DND-41 (cell line): ENCODE measurements at regions not wholly inside any gene's neighbourhood (a gene's known extent, or its start where the extent isn't known, plus 50 kb on each side); places are given as distances from the start of the nearest gene placed in this dataset.
"Not testable (repeated sequence)": the region's sequence is repeated elsewhere in the genome, so short reads cannot be mapped to it uniquely, and the experiment has no call there.

Source experiments
- ATAC-seq: fragments of 200-7000 bp; cut with Tn5 transposase; 3 replicates; pipeline ENCODE4 v1.9.1; 2021; ENCODE audit warnings: low read depth; ENCODE audit not compliant: insufficient read depth
- DNase-seq: peaks from one replicate; pipeline ENCODE4 v3.0.0-alpha.2; 2020
- H2AFZ ChIP-seq: 2 replicates; pipeline ENCODE4 v1.6.0; 2012; ENCODE audit warnings: low read depth, low read length
- H3K27ac ChIP-seq: 2 replicates; pipeline ENCODE4 v1.5.1; 2012; ENCODE audit warnings: low read length, inconsistent platforms
- H3K27me3 ChIP-seq: fragments of 200-600 bp; sonication (generic); 2 replicates; pipeline ENCODE4 v1.6.0; 2012; ENCODE audit warnings: low read length, mild to moderate bottlenecking, inconsistent platforms; ENCODE audit not compliant: insufficient read depth, poor library complexity
- H3K36me3 ChIP-seq: 2 replicates; pipeline ENCODE4 v1.5.1; 2012; ENCODE audit warnings: low read length, inconsistent platforms; ENCODE audit not compliant: insufficient read depth
- H3K4me1 ChIP-seq: 2 replicates; pipeline ENCODE4 v1.5.1; 2012; ENCODE audit warnings: mild to moderate bottlenecking, low read length; ENCODE audit not compliant: insufficient read depth
- H3K4me2 ChIP-seq: 2 replicates; pipeline ENCODE4 v1.6.0; 2012; ENCODE audit warnings: mild to moderate bottlenecking, moderate library complexity, low read length, inconsistent platforms; ENCODE audit not compliant: insufficient read depth
- H3K4me3 ChIP-seq, 2 experiments: fragments of 200-600 bp in 1 of 2; shearing (Covaris generic) in 1 of 2; 2 replicates each; pipeline ENCODE4 v1.5.1; 2012 to 2016; ENCODE audit warnings: inconsistent platforms in 2 of 2, low read length in 2 of 2, mild to moderate bottlenecking in 2 of 2, low read depth in 1 of 2, moderate library complexity in 1 of 2
- H3K79me2 ChIP-seq: 2 replicates; pipeline ENCODE4 v1.6.0; 2012; ENCODE audit warnings: low read length, inconsistent platforms; ENCODE audit not compliant: insufficient read depth
- H3K9ac ChIP-seq: 2 replicates; pipeline ENCODE4 v1.6.0; 2012; ENCODE audit warnings: low read depth, mild to moderate bottlenecking, inconsistent platforms, low read length, moderate library complexity
- H3K9me3 ChIP-seq: 2 replicates; pipeline ENCODE4 v1.5.1; 2012; ENCODE audit warnings: low read length, moderate library complexity, mild to moderate bottlenecking, inconsistent platforms; ENCODE audit not compliant: insufficient read depth, severe bottlenecking
- H4K20me1 ChIP-seq: 2 replicates; pipeline ENCODE4 v1.6.0; 2012; ENCODE audit warnings: low read length; ENCODE audit not compliant: insufficient read depth
- EZH2 ChIP-seq: IDR thresholded peaks from 3 replicates; pipeline ENCODE4 v1.6.1; 2012; ENCODE audit warnings: borderline replicate concordance, low read depth, mild to moderate bottlenecking, moderate library complexity, low read length, inconsistent platforms; ENCODE audit not compliant: severe bottlenecking
- TF ChIP-seq, protein P1 (sequence below): IDR thresholded peaks from 2 replicates; pipeline ENCODE4 v1.5.1; 2012; ENCODE audit warnings: borderline replicate concordance, low read length, moderate library complexity, mild to moderate bottlenecking; ENCODE audit not compliant: poor library complexity, severe bottlenecking; ENCODE audit errors: extremely low read depth

DNA sequence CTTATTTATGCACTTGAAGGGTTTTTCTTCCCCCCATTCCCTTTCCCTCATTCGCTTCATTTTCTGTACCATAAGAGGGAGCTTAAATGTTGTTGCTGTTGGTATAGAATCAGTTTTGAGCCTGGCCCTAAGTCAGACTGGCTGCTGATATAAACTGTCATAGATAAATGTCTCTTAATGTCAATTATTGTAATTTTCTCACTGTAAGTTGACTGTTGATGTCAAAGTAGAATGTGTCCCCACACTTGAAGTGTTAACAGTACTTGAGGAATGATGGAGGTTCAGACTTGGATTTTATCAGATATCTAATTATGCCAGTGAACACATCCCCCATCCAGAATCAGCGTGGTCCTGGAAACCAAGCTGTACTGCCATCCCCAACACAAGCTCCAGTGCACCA, 87.8 kb downstream of the PRR15 start:
- ATAC-seq (no peak), DNase-seq (no peak)
- Histone ChIP-seq H3K27ac (no peak overlapping the region), H3K9me3 (no peaks in the 10 kb centered on the region), H3K4me1 (no peaks in the 10 kb centered on the region), H3K36me3 (peaks cover 7% of the 10 kb centered on the region; the same call in 1 of the 2 replicates), H3K9ac (no peak overlapping the region), H2AFZ (no peak overlapping the region), H3K79me2 (peaks cover 4% of the 10 kb centered on the region; the same call in 1 of the 2 replicates), H3K27me3 (no peaks in the 10 kb centered on the region), H4K20me1 (peaks cover 19% of the 10 kb centered on the region; the same call in 1 of the 2 replicates), H3K4me3 (no peak overlapping the region), H3K4me2 (no peak overlapping the region)
- no peak for TF ChIP-seq EZH2
- TF ChIP-seq, protein P1, sequence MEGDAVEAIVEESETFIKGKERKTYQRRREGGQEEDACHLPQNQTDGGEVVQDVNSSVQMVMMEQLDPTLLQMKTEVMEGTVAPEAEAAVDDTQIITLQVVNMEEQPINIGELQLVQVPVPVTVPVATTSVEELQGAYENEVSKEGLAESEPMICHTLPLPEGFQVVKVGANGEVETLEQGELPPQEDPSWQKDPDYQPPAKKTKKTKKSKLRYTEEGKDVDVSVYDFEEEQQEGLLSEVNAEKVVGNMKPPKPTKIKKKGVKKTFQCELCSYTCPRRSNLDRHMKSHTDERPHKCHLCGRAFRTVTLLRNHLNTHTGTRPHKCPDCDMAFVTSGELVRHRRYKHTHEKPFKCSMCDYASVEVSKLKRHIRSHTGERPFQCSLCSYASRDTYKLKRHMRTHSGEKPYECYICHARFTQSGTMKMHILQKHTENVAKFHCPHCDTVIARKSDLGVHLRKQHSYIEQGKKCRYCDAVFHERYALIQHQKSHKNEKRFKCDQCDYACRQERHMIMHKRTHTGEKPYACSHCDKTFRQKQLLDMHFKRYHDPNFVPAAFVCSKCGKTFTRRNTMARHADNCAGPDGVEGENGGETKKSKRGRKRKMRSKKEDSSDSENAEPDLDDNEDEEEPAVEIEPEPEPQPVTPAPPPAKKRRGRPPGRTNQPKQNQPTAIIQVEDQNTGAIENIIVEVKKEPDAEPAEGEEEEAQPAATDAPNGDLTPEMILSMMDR = no peak

DNA sequence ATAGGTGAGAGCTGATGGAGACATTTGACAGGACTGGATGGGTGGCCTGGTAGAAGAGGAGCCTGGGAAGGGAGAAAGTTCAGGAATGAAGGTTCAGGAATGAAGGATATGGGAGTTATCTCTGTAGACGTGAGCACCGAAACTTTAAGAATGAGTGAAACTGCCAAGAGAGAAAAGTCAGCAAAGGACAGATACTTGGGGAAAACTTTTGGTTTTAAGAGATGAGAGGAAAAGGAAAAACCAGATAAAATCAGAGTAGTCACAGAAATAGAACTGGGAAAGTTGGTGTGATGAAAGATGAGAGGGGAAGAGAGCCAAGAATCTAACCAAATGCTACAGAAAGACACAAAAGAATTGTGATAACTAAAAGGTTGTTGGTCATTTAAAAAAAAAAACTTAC, 88.9 kb downstream of the PRR15 start:
- H4K20me1 ChIP-seq = peaks cover 15% of the 10 kb centered on the region; the same call in 1 of the 2 replicates
- DNase-seq (no peak), ATAC-seq (no peak)
- no peak overlapping the region for H3K9ac ChIP-seq
- no peak overlapping the region for H3K27ac ChIP-seq
- H3K27me3 ChIP-seq = no peaks in the 10 kb centered on the region
- no peak overlapping the region for H3K4me3 ChIP-seq
- H3K4me1 ChIP-seq = no peaks in the 10 kb centered on the region
- no peak overlapping the region for H3K4me2 ChIP-seq
- no peaks in the 10 kb centered on the region for H3K9me3 ChIP-seq
- no peak overlapping the region for H2AFZ ChIP-seq
- H3K36me3 ChIP-seq = peaks cover 7% of the 10 kb centered on the region; the same call in 1 of the 2 replicates
- TF ChIP-seq, protein P1 = no peak
- no peak for TF ChIP-seq EZH2
- H3K79me2 ChIP-seq = peaks cover 4% of the 10 kb centered on the region; the same call in 1 of the 2 replicates

DNA sequence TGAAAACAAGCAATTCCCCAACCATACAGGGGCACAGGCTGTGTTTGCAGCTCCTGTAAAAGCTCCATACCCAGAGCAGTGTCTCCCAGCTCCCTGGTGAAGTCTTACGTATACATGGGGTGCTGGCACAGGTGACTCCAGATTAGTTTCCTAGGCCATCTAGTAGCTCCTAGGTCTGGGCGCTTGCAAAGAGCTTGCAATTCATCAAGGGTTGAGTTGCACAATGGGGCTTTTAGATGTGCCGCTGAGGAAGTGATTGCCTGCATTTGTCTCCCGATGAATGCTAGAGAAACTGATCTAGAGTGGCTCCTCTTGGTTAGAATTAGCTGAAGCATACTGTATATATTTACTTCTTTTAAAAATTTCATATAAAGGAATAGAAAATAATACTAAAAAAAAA, 90.7 kb downstream of the PRR15 start:
- not testable (repeated sequence) for H3K79me2 ChIP-seq, DNase-seq, H3K36me3 ChIP-seq, H3K4me3 ChIP-seq, H3K4me2 ChIP-seq, H2AFZ ChIP-seq, H3K27ac ChIP-seq, H3K9me3 ChIP-seq, ATAC-seq, H3K27me3 ChIP-seq, H3K9ac ChIP-seq, H3K4me1 ChIP-seq
- peaks cover 12% of the 10 kb centered on the region; the same call in 1 of the 2 replicates for H4K20me1 ChIP-seq

DNA sequence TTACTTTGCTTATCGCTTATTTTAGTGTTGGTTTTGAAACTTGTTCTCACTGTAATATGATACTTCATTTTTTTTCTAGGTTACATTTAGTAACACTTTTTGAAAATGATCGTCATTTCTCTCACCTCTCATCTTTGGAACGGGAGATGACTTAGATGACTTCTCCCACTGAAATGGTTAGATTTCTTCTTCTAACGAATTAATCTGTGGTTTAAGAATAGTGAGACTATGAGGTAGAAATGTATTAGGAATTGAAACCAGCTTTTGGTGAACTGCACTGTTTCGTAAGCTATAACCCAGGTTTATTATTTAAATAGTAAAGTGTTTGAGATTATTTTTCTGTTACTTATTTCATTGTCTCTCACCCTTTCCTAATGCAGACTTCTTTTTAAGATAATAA, 93.7 kb downstream of the PRR15 start:
- no peak overlapping the region for H2AFZ ChIP-seq
- no peak overlapping the region for H3K27ac ChIP-seq
- H3K9me3 ChIP-seq = no peaks in the 10 kb centered on the region
- ATAC-seq (no peak), DNase-seq (no peak)
- no peak overlapping the region for H3K4me3 ChIP-seq
- no peaks in the 10 kb centered on the region for H3K4me1 ChIP-seq
- no peaks in the 10 kb centered on the region for H3K27me3 ChIP-seq
- no peak overlapping the region for H3K9ac ChIP-seq
- H3K36me3 ChIP-seq = no peaks in the 10 kb centered on the region
- H3K4me2 ChIP-seq = no peak overlapping the region
- H4K20me1 ChIP-seq = peaks cover 10% of the 10 kb centered on the region; the same call in 1 of the 2 replicates
- TF ChIP-seq, protein P1 = no peak
- no peak for TF ChIP-seq EZH2
- H3K79me2 ChIP-seq = peaks cover 12% of the 10 kb centered on the region; the same call in 1 of the 2 replicates
